Stimulated activated CD4-positive, alpha-beta T cell treated with anti-CD3 and anti-CD28 coated beads, TNF-alpha, amount 100 ng/mL, for 4 hours (primary cell): ENCODE measurements at regions not wholly inside any gene's neighbourhood (a gene's known extent, or its start where the extent isn't known, plus 50 kb on each side); places are given as distances from the start of the nearest gene placed in this dataset.

ENCODE experiments used
- DNase-seq, 3 experiments: peaks; one replicate each; pipeline ENCODE4 v3.0.0-alpha.2; 2020; ENCODE audit warnings: low read depth in 3 of 3

- DNase-seq: no peak
Observed at GRCh38 chr9:99399474-99399873, 177.4 kb downstream of the SEC61B start.

GRCh38 chr9:99400184-99400731, 178.2 kb downstream of the SEC61B start:
- no peak for DNase-seq

- DNase-seq: no peak
Observed at GRCh38 chr9:99401680-99402504, 179.8 kb downstream of the SEC61B start.

GRCh38 chr9:99403371-99403770, 181.3 kb downstream of the SEC61B start:
- no peak for DNase-seq

GRCh38 chr9:99405359-99405758, 183.3 kb downstream of the SEC61B start:
- no peak for DNase-seq

GRCh38 chr9:99406939-99407338, 184.9 kb downstream of the SEC61B start:
- no peak for DNase-seq

- no peak for DNase-seq
Observed at GRCh38 chr9:99411068-99411467, 189.0 kb downstream of the SEC61B start.

GRCh38 chr9:99411479-99412115, 189.5 kb downstream of the SEC61B start:
- DNase-seq: no peak

- DNase-seq: no peak
Observed at GRCh38 chr9:99412606-99413005, 190.5 kb downstream of the SEC61B start.

GRCh38 chr9:99414321-99414720, 192.2 kb downstream of the SEC61B start:
- DNase-seq: no peak

GRCh38 chr9:99415606-99416005, 193.5 kb downstream of the SEC61B start:
- no peak for DNase-seq

- DNase-seq: no peak
Observed at GRCh38 chr9:99416007-99416406, 193.9 kb downstream of the SEC61B start.

GRCh38 chr9:99419070-99419469, 197.0 kb downstream of the SEC61B start:
- no peak for DNase-seq

- DNase-seq: no peak
Observed at GRCh38 chr9:99421369-99421768, 199.3 kb downstream of the SEC61B start.

GRCh38 chr9:99425124-99425523, 203.0 kb downstream of the SEC61B start:
- DNase-seq: no peak

GRCh38 chr9:99425923-99426842, 204.1 kb downstream of the SEC61B start:
- no peak for DNase-seq

GRCh38 chr9:99427260-99427659, 205.2 kb downstream of the SEC61B start:
- DNase-seq: no peak

GRCh38 chr9:99430301-99430700, 208.2 kb downstream of the SEC61B start:
- DNase-seq: no peak

GRCh38 chr9:99431103-99431502, 209.0 kb downstream of the SEC61B start:
- no peak for DNase-seq

GRCh38 chr9:99432075-99432474, 210.0 kb downstream of the SEC61B start:
- DNase-seq: no peak

- DNase-seq: no peak
Observed at GRCh38 chr9:99433095-99433494, 211.0 kb downstream of the SEC61B start.

- DNase-seq: peak in 2 of 3 experiments; percentile 8 to 13
Observed at GRCh38 chr9:99433555-99433954, 211.5 kb downstream of the SEC61B start.
